DND-41 (cell line): ENCODE measurements at regions not wholly inside any gene's neighbourhood (a gene's known extent, or its start where the extent isn't known, plus 50 kb on each side); places are given as distances from the start of the nearest gene placed in this dataset.

Experiments used
- ATAC-seq: fragments of 200-7000 bp; cut with Tn5 transposase; 3 replicates; pipeline ENCODE4 v1.9.1; 2021; ENCODE audit warnings: low read depth; ENCODE audit not compliant: insufficient read depth
- DNase-seq: peaks from one replicate; pipeline ENCODE4 v3.0.0-alpha.2; 2020
- H2AFZ ChIP-seq: 2 replicates; pipeline ENCODE4 v1.6.0; 2012; ENCODE audit warnings: low read depth, low read length
- H3K27ac ChIP-seq: 2 replicates; pipeline ENCODE4 v1.5.1; 2012; ENCODE audit warnings: low read length, inconsistent platforms
- H3K27me3 ChIP-seq: fragments of 200-600 bp; sonication (generic); 2 replicates; pipeline ENCODE4 v1.6.0; 2012; ENCODE audit warnings: low read length, mild to moderate bottlenecking, inconsistent platforms; ENCODE audit not compliant: insufficient read depth, poor library complexity
- H3K36me3 ChIP-seq: 2 replicates; pipeline ENCODE4 v1.5.1; 2012; ENCODE audit warnings: low read length, inconsistent platforms; ENCODE audit not compliant: insufficient read depth
- H3K4me1 ChIP-seq: 2 replicates; pipeline ENCODE4 v1.5.1; 2012; ENCODE audit warnings: mild to moderate bottlenecking, low read length; ENCODE audit not compliant: insufficient read depth
- H3K4me2 ChIP-seq: 2 replicates; pipeline ENCODE4 v1.6.0; 2012; ENCODE audit warnings: mild to moderate bottlenecking, moderate library complexity, low read length, inconsistent platforms; ENCODE audit not compliant: insufficient read depth
- H3K4me3 ChIP-seq, 2 experiments: fragments of 200-600 bp in 1 of 2; shearing (Covaris generic) in 1 of 2; 2 replicates each; pipeline ENCODE4 v1.5.1; 2012 to 2016; ENCODE audit warnings: inconsistent platforms in 2 of 2, low read length in 2 of 2, mild to moderate bottlenecking in 2 of 2, low read depth in 1 of 2, moderate library complexity in 1 of 2
- H3K79me2 ChIP-seq: 2 replicates; pipeline ENCODE4 v1.6.0; 2012; ENCODE audit warnings: low read length, inconsistent platforms; ENCODE audit not compliant: insufficient read depth
- H3K9ac ChIP-seq: 2 replicates; pipeline ENCODE4 v1.6.0; 2012; ENCODE audit warnings: low read depth, mild to moderate bottlenecking, inconsistent platforms, low read length, moderate library complexity
- H3K9me3 ChIP-seq: 2 replicates; pipeline ENCODE4 v1.5.1; 2012; ENCODE audit warnings: low read length, moderate library complexity, mild to moderate bottlenecking, inconsistent platforms; ENCODE audit not compliant: insufficient read depth, severe bottlenecking
- H4K20me1 ChIP-seq: 2 replicates; pipeline ENCODE4 v1.6.0; 2012; ENCODE audit warnings: low read length; ENCODE audit not compliant: insufficient read depth
- CTCF ChIP-seq: IDR thresholded peaks from 2 replicates; pipeline ENCODE4 v1.5.1; 2012; ENCODE audit warnings: borderline replicate concordance, low read length, moderate library complexity, mild to moderate bottlenecking; ENCODE audit not compliant: poor library complexity, severe bottlenecking; ENCODE audit errors: extremely low read depth
- EZH2 ChIP-seq: IDR thresholded peaks from 3 replicates; pipeline ENCODE4 v1.6.1; 2012; ENCODE audit warnings: borderline replicate concordance, low read depth, mild to moderate bottlenecking, moderate library complexity, low read length, inconsistent platforms; ENCODE audit not compliant: severe bottlenecking

- no peaks in the 10 kb centered on the region for H3K9me3 ChIP-seq
- no peak overlapping the region for H2AFZ ChIP-seq
- no peak overlapping the region for H3K4me2 ChIP-seq
- ATAC-seq (no peak), DNase-seq (no peak)
- H3K79me2 ChIP-seq, result no peaks in the 10 kb centered on the region
- H4K20me1 ChIP-seq, result no peaks in the 10 kb centered on the region
- no peaks in the 10 kb centered on the region for H3K36me3 ChIP-seq
- no peak overlapping the region for H3K4me3 ChIP-seq
- H3K27ac ChIP-seq, result no peak overlapping the region
- no peaks in the 10 kb centered on the region for H3K27me3 ChIP-seq
- no peaks in the 10 kb centered on the region for H3K4me1 ChIP-seq
- TF ChIP-seq CTCF (no peak), EZH2 (no peak)
- H3K9ac ChIP-seq, result no peak overlapping the region
Observed at GRCh38 chr12:115144425-115144824, 460.4 kb upstream of the TBX3 start.

DNA sequence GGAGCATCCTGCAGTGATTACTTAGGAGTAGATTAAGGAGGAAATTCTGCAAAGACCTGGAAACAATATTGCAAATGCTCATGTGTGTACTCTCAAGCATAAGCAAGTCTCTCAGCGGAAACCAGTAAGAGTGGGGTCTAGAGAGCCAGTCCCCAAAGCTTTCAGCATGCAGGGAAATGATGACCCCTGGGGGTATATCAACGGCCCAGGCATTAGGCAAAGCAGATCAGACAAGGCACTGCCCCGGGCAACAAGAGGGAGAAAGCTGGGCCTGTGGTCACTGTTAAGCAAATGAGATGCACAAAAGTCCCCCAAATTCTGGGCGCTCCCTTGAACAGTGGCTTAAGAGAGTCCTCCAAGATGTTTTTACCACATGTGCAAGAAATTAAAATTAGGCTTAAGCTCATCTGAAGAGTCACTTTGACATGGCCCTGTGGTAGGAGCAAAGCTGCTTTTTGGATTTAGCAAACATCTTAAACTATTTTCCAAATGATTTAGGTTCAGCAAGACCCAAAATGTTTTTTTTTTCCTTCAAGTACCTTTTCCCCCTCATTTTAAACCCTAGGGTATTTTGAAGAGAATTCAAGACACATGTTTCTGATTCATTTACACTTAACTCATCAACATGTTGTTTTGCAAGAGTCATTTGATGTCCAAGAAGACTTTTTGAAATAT, 457.1 kb upstream of the TBX3 start:
- no peak overlapping the region for H3K27ac ChIP-seq
- no peak overlapping the region for H3K4me3 ChIP-seq
- no peak for ATAC-seq
- H3K36me3 ChIP-seq, result no peaks in the 10 kb centered on the region
- H3K9me3 ChIP-seq, result no peaks in the 10 kb centered on the region
- no peaks in the 10 kb centered on the region for H4K20me1 ChIP-seq
- no peak overlapping the region for H2AFZ ChIP-seq
- H3K27me3 ChIP-seq, result no peaks in the 10 kb centered on the region
- H3K4me2 ChIP-seq, result no peak overlapping the region
- no peaks in the 10 kb centered on the region for H3K79me2 ChIP-seq
- H3K9ac ChIP-seq, result no peak overlapping the region
- H3K4me1 ChIP-seq, result no peaks in the 10 kb centered on the region
- TF ChIP-seq CTCF (no peak), EZH2 (no peak)
- no peak for DNase-seq

- Histone ChIP-seq H3K4me3 (no peak overlapping the region), H3K79me2 (no peaks in the 10 kb centered on the region), H3K4me2 (no peak overlapping the region), H3K9ac (no peak overlapping the region), H4K20me1 (no peaks in the 10 kb centered on the region), H3K4me1 (no peaks in the 10 kb centered on the region), H3K36me3 (no peaks in the 10 kb centered on the region), H3K27ac (no peak overlapping the region), H3K9me3 (no peaks in the 10 kb centered on the region), H3K27me3 (no peaks in the 10 kb centered on the region), H2AFZ (no peak overlapping the region)
- DNase-seq, result no peak
- TF ChIP-seq EZH2 (no peak), CTCF (no peak)
- no peak for ATAC-seq
Observed at GRCh38 chr12:115137812-115138521, 454.0 kb upstream of the TBX3 start.
